Stimulated activated CD8-positive, alpha-beta memory T cell treated with anti-CD3 and anti-CD28 coated beads, Interleukin-15, amount 100 ng/mL, for 24 hours (primary cell): ENCODE measurements at regions not wholly inside any gene's neighbourhood (a gene's known extent, or its start where the extent isn't known, plus 50 kb on each side); places are given as distances from the start of the nearest gene placed in this dataset.

Experiments used
- DNase-seq: peaks from one replicate; pipeline ENCODE4 v3.0.0-alpha.2; 2020; ENCODE audit warnings: low read depth

GRCh38 chr15:46647046-46647445, 1012.2 kb downstream of the SQOR start:
- DNase-seq = no peak

DNA sequence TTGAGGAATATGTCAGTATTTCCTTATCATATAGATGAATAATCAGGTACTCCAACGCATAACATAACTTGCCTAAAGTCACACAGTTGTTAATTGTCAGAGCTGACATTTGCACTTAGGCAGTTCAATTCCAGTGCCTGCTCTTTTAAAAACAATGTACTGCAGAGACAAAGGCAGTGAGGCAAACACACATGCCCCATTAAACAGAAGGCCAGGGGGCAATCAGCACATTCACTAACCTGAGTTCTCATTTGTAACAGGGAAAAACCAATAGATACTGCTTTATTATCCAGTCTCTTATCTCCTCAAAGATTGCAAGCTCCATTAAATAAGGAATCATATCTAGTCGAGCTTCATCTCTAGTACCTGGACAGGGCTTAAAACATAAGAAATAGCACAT, 1017.4 kb downstream of the SQOR start:
- no peak for DNase-seq

GRCh38 chr15:46654993-46655392, 1020.2 kb downstream of the SQOR start:
- DNase-seq = no peak

DNA sequence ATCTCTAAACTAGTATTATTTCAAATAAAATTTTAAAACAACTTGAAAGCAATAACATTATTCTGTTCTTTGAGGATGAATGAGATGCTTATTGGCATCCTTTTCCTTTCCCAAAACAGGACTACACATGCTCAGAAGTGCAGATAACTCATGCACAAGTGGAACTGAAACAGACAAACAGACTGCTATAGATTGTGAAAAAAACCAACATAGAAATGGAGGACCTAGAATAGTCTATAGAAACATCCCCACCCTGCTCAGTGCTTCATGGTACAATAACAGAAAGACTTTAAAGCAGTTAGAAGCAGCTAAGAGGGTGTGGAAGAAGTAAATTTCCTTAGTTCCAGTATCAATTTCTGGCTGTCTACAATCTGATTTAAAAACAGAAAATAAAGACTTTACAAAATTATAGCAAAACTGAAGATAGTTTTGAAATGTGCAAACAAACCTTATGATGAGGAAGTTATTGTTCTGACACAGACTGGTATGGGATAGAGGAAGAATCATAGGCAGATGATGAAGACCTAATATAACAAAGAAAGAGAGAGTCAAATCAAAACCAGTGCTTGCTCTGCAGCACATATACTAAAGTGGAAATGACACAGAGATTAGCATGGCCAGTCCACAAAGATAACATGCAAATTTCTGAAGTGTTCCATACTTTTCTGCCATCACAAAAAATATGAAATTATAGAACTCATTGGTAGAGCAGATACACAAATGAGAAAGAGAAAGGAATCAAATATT, 1025.4 kb downstream of the SQOR start:
- no peak for DNase-seq

DNA sequence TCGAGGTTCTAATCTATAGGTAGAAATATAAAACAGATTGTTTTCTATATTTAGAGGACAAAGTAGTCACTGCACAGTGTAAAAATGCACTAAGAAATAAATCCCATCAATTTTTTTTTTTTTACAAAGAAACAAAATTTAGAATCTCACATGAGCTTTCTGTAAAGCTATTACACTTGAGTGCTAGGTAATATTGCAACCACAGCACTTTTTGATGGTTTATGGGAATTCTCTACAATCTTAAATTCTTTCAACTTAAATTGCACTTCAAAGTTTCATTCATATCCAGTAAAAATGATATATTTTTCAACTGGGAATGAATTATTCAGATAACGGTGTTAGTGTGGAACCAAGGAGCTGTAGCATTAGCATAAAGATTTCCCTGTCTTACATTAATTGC, 1035.4 kb downstream of the SQOR start:
- DNase-seq = no peak

DNA sequence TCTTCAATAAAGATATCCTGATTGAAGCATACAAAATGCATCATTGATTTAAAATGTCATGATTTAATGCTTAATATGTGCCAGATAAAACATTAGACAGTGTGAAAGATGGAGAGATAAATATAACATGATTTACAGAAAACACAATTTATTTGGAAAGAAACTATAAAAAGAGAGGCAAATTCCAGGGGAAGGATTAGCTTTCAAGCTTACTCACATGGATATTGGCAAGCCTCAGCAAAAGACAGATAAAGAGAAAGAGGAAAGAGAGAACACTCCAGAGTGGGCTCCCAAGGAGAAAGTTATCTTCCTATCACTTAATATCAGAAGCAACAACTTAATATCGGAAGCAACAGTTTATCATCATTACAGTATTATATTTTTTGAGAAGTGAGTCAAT, 1036.5 kb downstream of the SQOR start:
- DNase-seq = no peak

DNA sequence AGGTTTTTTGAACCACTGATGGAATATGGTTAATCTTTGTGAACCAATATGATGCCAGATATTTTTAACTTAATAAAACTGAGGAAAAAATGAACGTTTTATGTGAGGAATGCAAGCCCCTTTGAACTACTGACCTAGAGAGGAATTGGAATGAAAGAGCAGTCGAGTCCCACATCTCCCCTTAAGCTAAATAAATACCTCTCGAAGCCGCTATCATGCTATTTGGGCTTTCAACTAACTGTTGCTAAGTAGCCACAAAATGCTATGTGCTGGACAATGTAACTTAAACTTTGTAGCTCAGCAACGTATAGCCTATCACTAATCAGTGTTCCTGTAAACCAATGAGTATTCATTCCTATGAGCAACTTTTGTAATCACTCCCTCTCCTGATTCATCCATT, 1037.2 kb downstream of the SQOR start:
- no peak for DNase-seq

DNA sequence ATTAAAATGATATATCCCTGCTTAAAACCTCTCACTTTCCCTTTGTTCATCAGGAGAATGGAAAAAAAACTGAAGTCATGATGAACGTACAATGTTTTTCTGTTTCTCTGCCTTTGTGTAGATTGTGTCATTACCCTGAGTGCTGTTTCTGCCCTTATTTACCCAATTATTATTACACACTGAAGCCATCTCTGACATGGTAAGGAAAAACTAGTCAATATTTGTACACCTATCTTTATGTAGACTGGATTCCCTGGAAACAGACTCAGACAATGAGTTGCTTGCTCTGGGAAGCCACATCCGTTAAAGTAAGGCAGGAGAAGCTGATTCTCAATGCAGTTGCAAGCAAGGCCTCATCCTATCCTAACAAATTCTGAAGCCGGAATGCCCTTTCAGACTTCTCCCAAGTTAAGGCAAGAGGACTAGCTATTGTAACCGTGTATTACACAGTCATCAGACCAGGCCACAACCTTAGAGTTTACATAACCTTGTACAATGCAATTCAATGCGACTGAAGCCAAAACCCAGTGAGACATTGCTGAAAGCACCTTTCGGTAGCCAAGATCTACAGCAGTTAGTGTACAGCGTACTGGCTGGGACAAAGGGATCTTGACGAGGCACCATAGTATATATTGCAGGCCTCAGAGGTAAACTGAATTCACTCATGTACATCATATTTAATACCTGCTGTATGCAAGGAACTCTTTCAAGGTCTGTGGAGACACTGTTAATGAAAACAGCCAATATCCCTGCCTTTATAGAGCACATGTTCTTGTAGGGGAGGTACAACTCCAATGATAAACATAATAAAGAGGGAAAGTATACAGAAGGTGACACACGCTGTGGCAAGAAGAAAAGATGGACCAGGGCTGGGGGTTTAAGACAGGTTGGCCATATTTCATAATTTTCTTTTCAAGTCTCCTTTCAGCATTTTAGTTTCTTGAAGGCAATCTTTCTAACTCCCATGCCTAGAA, 1040.8 kb upstream of the SEMA6D start:
- DNase-seq = no peak

GRCh38 chr15:46677491-46677890, 1039.8 kb upstream of the SEMA6D start:
- no peak for DNase-seq

DNA sequence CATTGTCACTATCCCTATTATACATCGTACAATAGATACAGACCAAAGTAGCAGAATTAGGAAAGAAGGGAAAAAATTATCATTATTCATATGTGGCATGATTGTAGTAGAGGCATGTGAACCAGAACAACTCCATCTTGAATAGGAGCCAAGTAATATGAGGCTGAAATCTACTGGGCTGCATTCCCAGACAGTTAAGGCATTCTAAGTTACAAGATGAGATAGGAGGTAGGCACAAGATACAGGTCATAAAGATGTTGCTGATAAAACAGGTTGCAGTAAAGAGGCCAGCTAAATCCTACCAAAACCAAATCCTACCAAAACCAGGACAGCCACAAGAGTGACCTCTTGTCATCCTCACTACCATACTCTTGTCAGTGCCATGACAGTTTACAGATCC, 1035.4 kb upstream of the SEMA6D start:
- no peak for DNase-seq

DNA sequence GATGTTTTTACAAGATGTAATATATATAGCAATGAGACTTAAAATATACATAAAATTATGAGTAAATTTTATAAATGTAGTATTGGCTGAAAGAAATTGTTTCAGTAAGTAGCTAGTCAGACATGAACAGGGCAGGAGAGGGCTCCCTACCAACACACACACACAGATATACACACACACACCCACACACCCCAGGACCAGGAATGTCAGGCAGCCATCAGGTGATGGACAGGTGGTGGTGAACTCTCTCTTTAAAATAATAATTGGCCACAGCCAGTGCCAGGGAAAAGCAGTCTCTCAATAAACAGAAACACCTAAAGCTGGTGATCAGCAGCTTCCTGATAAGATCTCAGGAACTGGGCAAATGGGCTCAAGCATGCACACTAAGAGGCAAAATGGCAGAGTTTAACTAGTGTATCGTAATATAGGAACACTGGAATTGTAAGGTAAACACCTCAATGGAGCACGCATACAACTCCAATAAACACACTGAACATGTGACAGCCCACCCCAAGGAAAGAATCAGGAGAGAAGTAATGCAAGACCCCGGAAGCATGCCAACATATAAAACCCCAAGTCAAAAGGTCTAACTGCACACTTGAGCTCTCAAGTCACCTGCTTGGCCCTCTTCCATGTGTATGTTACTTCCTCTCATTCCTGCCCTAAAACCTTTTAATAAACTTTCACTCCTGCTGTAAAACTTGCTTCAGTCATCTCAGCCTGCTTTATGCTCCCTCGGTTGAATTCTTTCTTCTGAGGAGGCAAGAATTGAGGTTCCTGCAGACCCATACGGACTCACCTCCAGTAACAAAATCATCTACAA, 1034.1 kb upstream of the SEMA6D start:
- DNase-seq = no peak

DNA sequence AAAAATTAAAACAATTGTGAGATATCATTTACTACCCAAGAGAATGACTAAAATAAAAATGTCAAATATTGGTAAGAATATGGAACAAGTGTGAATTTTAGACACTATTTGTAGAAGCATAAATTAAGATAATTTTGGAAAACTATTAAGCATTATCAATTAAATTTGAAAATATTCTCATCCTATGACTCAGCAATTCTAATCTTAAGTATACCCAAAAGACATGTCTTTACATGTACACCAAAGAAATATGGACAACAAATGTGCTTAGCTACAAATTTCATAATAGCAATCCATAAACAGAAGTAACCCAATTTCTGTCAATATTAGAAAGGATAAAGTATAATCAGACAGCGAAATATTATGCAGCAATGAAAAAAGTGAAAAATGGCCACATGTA, 1032.2 kb upstream of the SEMA6D start:
- no peak for DNase-seq

DNA sequence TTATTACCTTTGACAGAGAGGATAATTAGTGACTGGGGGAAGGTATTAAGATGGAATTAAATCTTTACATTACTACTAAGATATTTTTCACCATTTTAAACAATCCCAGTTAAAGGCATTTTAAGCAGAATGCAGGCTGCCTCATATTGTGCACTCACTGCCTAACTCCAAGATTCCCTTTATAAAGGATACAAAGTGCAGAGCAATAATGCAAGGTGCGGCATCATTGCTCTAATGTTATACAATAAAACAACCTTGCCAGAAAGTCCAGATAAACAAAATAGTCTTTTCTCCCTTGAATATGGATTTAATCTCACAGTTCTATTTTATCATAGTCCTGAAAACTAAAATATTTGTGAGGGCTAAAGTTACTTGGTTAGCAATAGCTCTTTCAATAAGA, 1031.6 kb upstream of the SEMA6D start:
- no peak for DNase-seq

GRCh38 chr15:46696281-46696680, 1021.0 kb upstream of the SEMA6D start:
- DNase-seq = no peak

- DNase-seq = no peak
These were observed 1016.0 kb upstream of the SEMA6D start for GRCh38 chr15:46701346-46701745.

GRCh38 chr15:46701896-46702295, 1015.4 kb upstream of the SEMA6D start:
- no peak for DNase-seq

- no peak for DNase-seq
These were observed 1014.1 kb upstream of the SEMA6D start for GRCh38 chr15:46703020-46703861.

- DNase-seq = no peak
These were observed 1013.3 kb upstream of the SEMA6D start for GRCh38 chr15:46703871-46704637.

DNA sequence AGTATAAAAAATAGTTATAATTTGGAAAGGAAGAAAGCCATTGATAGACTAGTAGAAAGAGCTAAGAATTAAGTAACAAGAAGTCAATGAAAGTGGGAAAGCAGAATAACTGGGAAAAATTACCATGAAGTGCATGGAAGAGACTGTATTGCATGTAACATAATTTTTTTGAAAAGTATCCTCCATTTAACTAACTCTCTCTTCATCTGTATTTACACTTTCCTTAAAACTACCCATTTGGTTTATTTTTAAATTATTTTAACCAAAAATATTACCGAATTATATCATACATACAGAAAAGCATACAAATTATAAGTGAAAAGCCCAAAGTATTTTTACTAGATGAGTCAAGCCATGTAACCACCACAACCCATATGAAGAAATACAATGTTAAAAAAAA, 1009.9 kb upstream of the SEMA6D start:
- no peak for DNase-seq

DNA sequence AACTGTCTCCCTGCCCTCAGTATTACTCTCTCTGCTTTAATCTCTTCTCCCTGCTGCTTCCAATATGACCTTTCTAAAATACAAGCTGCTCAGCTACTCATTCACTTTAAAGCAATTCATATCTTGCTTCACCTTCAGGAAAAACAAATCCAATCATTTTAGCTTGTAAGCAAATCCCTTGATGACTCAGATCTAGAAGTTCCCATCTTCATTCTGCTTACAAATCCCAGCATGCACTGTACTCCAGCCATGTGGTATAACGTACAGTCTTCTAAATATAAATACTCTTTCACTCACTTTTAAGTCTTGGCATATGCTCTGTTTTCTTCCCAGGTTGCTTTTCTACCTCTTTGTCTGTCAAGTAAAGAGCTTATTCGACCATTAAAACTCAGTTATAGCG, 1009.1 kb upstream of the SEMA6D start:
- no peak for DNase-seq
